GM18909 (cell line): ENCODE measurements at regions not wholly inside any gene's neighbourhood (a gene's known extent, or its start where the extent isn't known, plus 50 kb on each side); places are given as distances from the start of the nearest gene placed in this dataset.

Source experiments
- ATAC-seq: cut with Tn5 transposase; IDR thresholded peaks from one replicate; pipeline ENCODE4 v1.9.1; 2021; ENCODE audit warnings: mild to moderate bottlenecking; ENCODE audit not compliant: unreplicated experiment, poor library complexity

GRCh38 chr6:20312606-20313005, 89.1 kb upstream of the E2F3 start:
- ATAC-seq = no peak

- ATAC-seq = no peak
These were observed 88.6 kb upstream of the E2F3 start for GRCh38 chr6:20313051-20313450.

- no peak for ATAC-seq
These were observed 87.6 kb upstream of the E2F3 start for GRCh38 chr6:20313960-20314530.

- no peak for ATAC-seq
These were observed 86.5 kb upstream of the E2F3 start for GRCh38 chr6:20314866-20315845.

- ATAC-seq = no peak
These were observed 84.2 kb upstream of the E2F3 start for GRCh38 chr6:20317430-20317829.

- ATAC-seq = no peak
These were observed 82.8 kb upstream of the E2F3 start for GRCh38 chr6:20318851-20319387.

GRCh38 chr6:20319520-20320357, 81.9 kb upstream of the E2F3 start:
- peak; percentile 99 for ATAC-seq

- ATAC-seq = no peak
These were observed 75.8 kb upstream of the E2F3 start for GRCh38 chr6:20325641-20326421.

- no peak for ATAC-seq
These were observed 75.3 kb upstream of the E2F3 start for GRCh38 chr6:20326422-20326728.

- no peak for ATAC-seq
These were observed 74.5 kb upstream of the E2F3 start for GRCh38 chr6:20327141-20327540.

- no peak for ATAC-seq
These were observed 73.3 kb upstream of the E2F3 start for GRCh38 chr6:20328266-20328923.

GRCh38 chr6:20328924-20329300, 72.8 kb upstream of the E2F3 start:
- ATAC-seq = no peak

GRCh38 chr6:20331042-20331441, 70.6 kb upstream of the E2F3 start:
- ATAC-seq = no peak

- no peak for ATAC-seq
These were observed 70.1 kb upstream of the E2F3 start for GRCh38 chr6:20331625-20332024.

GRCh38 chr6:20332441-20333006, 69.2 kb upstream of the E2F3 start:
- no peak for ATAC-seq

GRCh38 chr6:20333721-20334269, 67.9 kb upstream of the E2F3 start:
- ATAC-seq = no peak

GRCh38 chr6:20334334-20334733, 67.3 kb upstream of the E2F3 start:
- no peak for ATAC-seq

GRCh38 chr6:20334962-20335361, 66.7 kb upstream of the E2F3 start:
- ATAC-seq = no peak

- ATAC-seq = no peak
These were observed 65.8 kb upstream of the E2F3 start for GRCh38 chr6:20335872-20336271.
